IMR-90 (cell line): ENCODE measurements at regions not wholly inside any gene's neighbourhood (a gene's known extent, or its start where the extent isn't known, plus 50 kb on each side); places are given as distances from the start of the nearest gene placed in this dataset.
"Not testable (repeated sequence)": the region's sequence is repeated elsewhere in the genome, so short reads cannot be mapped to it uniquely, and the experiment has no call there.

Source experiments
- ATAC-seq: fragments of 200-7000 bp; cut with Tn5 transposase; 2 replicates; pipeline ENCODE4 v1.9.1; 2020; ENCODE audit warnings: low read depth, mild to moderate bottlenecking, moderate library complexity
- BruUV-seq: library from RNA; stranded (reverse); fragments of 400-500 nt; replicated peaks from 2 replicates; lab custom pipeline; 2021; lab: Mats Ljungman, UMichigan
- CTCF ChIA-PET: fragments of 300-600 bp; formaldehyde crosslinking; extraction: SDS; loops from one replicate; lab custom pipeline; 2021; ENCODE audit warnings: antibody characterized with exemption; lab: Yijun Ruan, JAX
- POLR2A ChIA-PET: fragments of 300-600 bp; sonication (Branson Sonifier 250); formaldehyde crosslinking; loops from one replicate; lab custom pipeline; 2022; ENCODE audit warnings: antibody characterized with exemption; ENCODE audit not compliant: unreplicated experiment; lab: Charles Lee
- DNase-seq: peaks from one replicate; pipeline ENCODE4 v3.0.0; 2013
- H2AFZ ChIP-seq: replicated peaks from 2 replicates; pipeline ENCODE3; 2013; ENCODE audit warnings: low read length, mild to moderate bottlenecking; ENCODE audit not compliant: poor library complexity
- H2AK5ac ChIP-seq: 2 replicates; pipeline ENCODE4 v1.6.1; 2013; ENCODE audit warnings: low read depth, low read length, inconsistent platforms
- H2AK9ac ChIP-seq: replicated peaks from 2 replicates; pipeline ENCODE3; 2013; ENCODE audit warnings: mild to moderate bottlenecking, low read depth, low read length, moderate library complexity; ENCODE audit not compliant: poor library complexity
- H2BK120ac ChIP-seq: 2 replicates; pipeline ENCODE4 v1.6.1; 2013; ENCODE audit warnings: low read depth, low read length, inconsistent platforms
- H2BK15ac ChIP-seq: 3 replicates; pipeline ENCODE4 v1.6.1; 2013; ENCODE audit warnings: low read depth, low read length, inconsistent platforms
- H2BK20ac ChIP-seq: 2 replicates; pipeline ENCODE4 v1.6.1; 2013; ENCODE audit warnings: low read depth, mild to moderate bottlenecking, inconsistent platforms, low read length, moderate library complexity
- H2BK5ac ChIP-seq: 2 replicates; pipeline ENCODE4 v1.6.1; 2013; ENCODE audit warnings: mild to moderate bottlenecking, low read depth, low read length, inconsistent platforms; ENCODE audit not compliant: poor library complexity, severe bottlenecking
- H3K14ac ChIP-seq: replicated peaks from 2 replicates; pipeline ENCODE4 v1.6.1; 2013; ENCODE audit warnings: low read depth, low read length, inconsistent platforms
- H3K18ac ChIP-seq: 2 replicates; pipeline ENCODE4 v1.6.1; 2013; ENCODE audit warnings: low read depth, low read length, control low read depth
- H3K23ac ChIP-seq: 2 replicates; pipeline ENCODE4 v1.6.1; 2013; ENCODE audit warnings: low read depth, low read length, inconsistent platforms
- H3K27ac ChIP-seq: 2 replicates; pipeline ENCODE4 v1.5.1; 2013; ENCODE audit warnings: mild to moderate bottlenecking, control low read depth, low read length; ENCODE audit not compliant: insufficient read depth
- H3K27me3 ChIP-seq: 2 replicates; pipeline ENCODE4 v1.6.1; 2013; ENCODE audit warnings: low read length; ENCODE audit not compliant: control insufficient read depth, insufficient read depth
- H3K36me3 ChIP-seq: 2 replicates; pipeline ENCODE4 v1.6.1; 2013; ENCODE audit warnings: low read length, mixed read lengths; ENCODE audit not compliant: control insufficient read depth, insufficient read depth
- H3K4ac ChIP-seq: 2 replicates; pipeline ENCODE4 v1.6.1; 2013; ENCODE audit warnings: low read depth, low read length, inconsistent platforms
- H3K4me1 ChIP-seq: 2 replicates; pipeline ENCODE4 v1.6.1; 2013; ENCODE audit warnings: low read length, mixed read lengths; ENCODE audit not compliant: control insufficient read depth, insufficient read depth
- H3K4me2 ChIP-seq: 2 replicates; pipeline ENCODE4 v1.6.1; 2013; ENCODE audit warnings: low read depth, mild to moderate bottlenecking, control low read depth, low read length, moderate library complexity
- H3K4me3 ChIP-seq: 2 replicates; pipeline ENCODE4 v1.5.1; 2013; ENCODE audit warnings: low read depth, mild to moderate bottlenecking, control low read depth, low read length, moderate library complexity; ENCODE audit not compliant: insufficient read depth
- H3K56ac ChIP-seq: 2 replicates; pipeline ENCODE4 v1.6.1; 2013; ENCODE audit warnings: low read length, inconsistent platforms; ENCODE audit not compliant: insufficient read depth; ENCODE audit errors: extremely low read depth
- H3K79me1 ChIP-seq, 2 experiments: 2 replicates each; pipeline ENCODE4 v1.6.1; 2013; ENCODE audit warnings: low read length in 2 of 2, inconsistent platforms in 1 of 2, low read depth in 1 of 2
- H3K9ac ChIP-seq: 2 replicates; pipeline ENCODE4 v1.6.1; 2013; ENCODE audit warnings: low read depth, low read length, control low read depth
- H3K9me1 ChIP-seq: 2 replicates; pipeline ENCODE4 v1.6.1; 2013; ENCODE audit warnings: low read length, inconsistent platforms; ENCODE audit not compliant: insufficient read depth
- H3K9me3 ChIP-seq: 2 replicates; pipeline ENCODE4 v1.6.1; 2013; ENCODE audit warnings: low read length; ENCODE audit not compliant: control insufficient read depth, insufficient read depth
- H4K20me1 ChIP-seq: 2 replicates; pipeline ENCODE4 v1.6.1; 2013; ENCODE audit warnings: low read length, inconsistent platforms; ENCODE audit not compliant: insufficient read depth
- H4K5ac ChIP-seq: 2 replicates; pipeline ENCODE4 v1.6.1; 2013; ENCODE audit warnings: mild to moderate bottlenecking, low read depth, low read length, control low read depth
- H4K8ac ChIP-seq, 2 experiments: 2 replicates each; pipeline ENCODE4 v1.6.1; 2013; ENCODE audit warnings: low read depth in 2 of 2, low read length in 2 of 2, control low read depth in 1 of 2, inconsistent platforms in 1 of 2
- H4K91ac ChIP-seq: 2 replicates; pipeline ENCODE4 v1.6.1; 2013; ENCODE audit warnings: low read depth, low read length, inconsistent platforms; ENCODE audit not compliant: insufficient read depth
- WGBS, 2 experiments: methylation state at CpG; one replicate each; pipeline versions ENCODE4 v1.1.5 to v1.1.7; 2013; ENCODE audit warnings: missing lambda C conversion rate in 2 of 2; ENCODE audit not compliant: insufficient read length in 1 of 2; ENCODE audit errors: extremely low coverage in 2 of 2; 5-methylcytosine and 5-hydroxymethylcytosine counted together
- dilution Hi-C: fragments of 300-500 bp; cut with HindIII; formaldehyde crosslinking; loops from one replicate; pipeline ENCODE4 v1.14.3; 2018; ENCODE audit warnings: low sequenced_read_pairs; ENCODE audit not compliant: unreplicated experiment
- in situ Hi-C: fragments of 300-500 bp; cut with MboI; formaldehyde crosslinking; loops from 3 replicates; pipeline ENCODE4 v1.14.3; 2019; ENCODE audit warnings: low sequenced_read_pairs, inconsistent platforms, mixed read lengths
- intact Hi-C: fragments of 100-400 bp; cut with micrococcal nuclease; formaldehyde crosslinking; loops from 2 replicates; pipeline ENCODE4 v1.10.0; 2022

DNA sequence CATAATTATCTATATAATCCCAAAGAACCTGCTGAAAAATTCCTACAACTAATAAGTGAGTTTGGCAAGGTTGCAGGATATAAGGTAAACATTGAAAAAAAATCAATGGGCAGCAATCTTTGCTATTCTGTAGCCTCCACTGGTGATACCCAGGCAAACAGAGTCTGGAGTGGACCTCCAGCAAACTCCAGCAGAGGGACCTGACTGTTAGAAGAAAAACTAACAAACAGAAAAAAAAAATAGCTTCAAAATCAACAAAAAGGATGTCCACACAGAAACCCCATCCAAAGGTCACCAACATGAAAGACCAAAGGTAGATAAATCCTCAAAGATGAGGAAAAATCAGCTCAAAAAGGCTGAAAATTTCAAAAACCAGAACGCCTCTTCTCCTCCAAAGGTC lies 128.9 kb upstream of the PJA2 start:
- H3K18ac ChIP-seq, H2BK15ac ChIP-seq, H3K27me3 ChIP-seq, DNase-seq, in situ Hi-C loops, H3K9me1 ChIP-seq, H3K9me3 ChIP-seq, H4K5ac ChIP-seq, H3K36me3 ChIP-seq, H2BK120ac ChIP-seq, dilution Hi-C loops, H4K91ac ChIP-seq, H3K14ac ChIP-seq, H3K23ac ChIP-seq, H3K4me3 ChIP-seq, H3K4me2 ChIP-seq, H3K4ac ChIP-seq, BruUV-seq, H2BK5ac ChIP-seq, ATAC-seq, H3K56ac ChIP-seq, H2AK5ac ChIP-seq, H4K20me1 ChIP-seq, H3K9ac ChIP-seq, POLR2A ChIA-PET, H2BK20ac ChIP-seq, H2AFZ ChIP-seq, H4K8ac ChIP-seq, H3K4me1 ChIP-seq, H2AK9ac ChIP-seq, intact Hi-C loops, H3K79me1 ChIP-seq, H3K27ac ChIP-seq: not testable (repeated sequence)
- WGBS, 2 experiments = no CpG with 5 or more reads among the region's 1 CpG
- CTCF ChIA-PET = interaction anchor here (0.6 kb wide), 1 partner anchor 25 kb away, joined by 3 read pairs; no protein-coding TSS in a partner anchor

DNA sequence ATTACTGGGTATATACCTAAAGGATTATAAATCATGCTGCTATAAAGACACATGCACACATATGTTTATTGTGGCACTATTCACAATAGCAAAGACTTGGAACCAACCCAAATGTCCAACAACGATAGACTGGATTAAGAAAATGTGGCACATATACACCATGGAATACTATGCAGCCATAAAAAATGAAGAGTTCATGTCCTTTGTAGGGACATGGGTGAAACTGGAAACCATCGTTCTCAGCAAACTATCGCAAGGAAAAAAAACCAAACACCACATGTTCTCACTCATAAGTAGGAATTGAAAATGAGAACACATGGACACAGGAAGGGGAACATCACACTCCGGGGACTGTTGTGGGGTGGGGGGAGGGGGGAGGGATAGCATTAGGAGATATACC lies 125.3 kb upstream of the PJA2 start:
- H2BK20ac ChIP-seq, H3K9me1 ChIP-seq, CTCF ChIA-PET, H3K79me1 ChIP-seq, H4K8ac ChIP-seq, H4K91ac ChIP-seq, H3K14ac ChIP-seq, H3K9me3 ChIP-seq, H3K4me3 ChIP-seq, H4K5ac ChIP-seq, H3K23ac ChIP-seq, ATAC-seq, H3K27me3 ChIP-seq, H4K20me1 ChIP-seq, DNase-seq, H3K4me2 ChIP-seq, H2BK15ac ChIP-seq, H3K9ac ChIP-seq, in situ Hi-C loops, H3K4ac ChIP-seq, H3K18ac ChIP-seq, H3K36me3 ChIP-seq, H2AK5ac ChIP-seq, POLR2A ChIA-PET, H3K4me1 ChIP-seq, H3K27ac ChIP-seq, H2BK5ac ChIP-seq, H3K56ac ChIP-seq, intact Hi-C loops, H2AFZ ChIP-seq, H2AK9ac ChIP-seq, BruUV-seq, H2BK120ac ChIP-seq, dilution Hi-C loops: not testable (repeated sequence)
- WGBS, 2 experiments = no CpG with 5 or more reads among the region's 4 CpGs
